ENCODE measurements at regions not wholly inside any gene's neighbourhood (a gene's known extent, or its start where the extent isn't known, plus 50 kb on each side); places are given as distances from the start of the nearest gene placed in this dataset.

- no peak overlapping the region for H3K4me3 ChIP-seq (ENCODE audit: low read depth, low read length)
- TF ChIP-seq, protein P1, sequence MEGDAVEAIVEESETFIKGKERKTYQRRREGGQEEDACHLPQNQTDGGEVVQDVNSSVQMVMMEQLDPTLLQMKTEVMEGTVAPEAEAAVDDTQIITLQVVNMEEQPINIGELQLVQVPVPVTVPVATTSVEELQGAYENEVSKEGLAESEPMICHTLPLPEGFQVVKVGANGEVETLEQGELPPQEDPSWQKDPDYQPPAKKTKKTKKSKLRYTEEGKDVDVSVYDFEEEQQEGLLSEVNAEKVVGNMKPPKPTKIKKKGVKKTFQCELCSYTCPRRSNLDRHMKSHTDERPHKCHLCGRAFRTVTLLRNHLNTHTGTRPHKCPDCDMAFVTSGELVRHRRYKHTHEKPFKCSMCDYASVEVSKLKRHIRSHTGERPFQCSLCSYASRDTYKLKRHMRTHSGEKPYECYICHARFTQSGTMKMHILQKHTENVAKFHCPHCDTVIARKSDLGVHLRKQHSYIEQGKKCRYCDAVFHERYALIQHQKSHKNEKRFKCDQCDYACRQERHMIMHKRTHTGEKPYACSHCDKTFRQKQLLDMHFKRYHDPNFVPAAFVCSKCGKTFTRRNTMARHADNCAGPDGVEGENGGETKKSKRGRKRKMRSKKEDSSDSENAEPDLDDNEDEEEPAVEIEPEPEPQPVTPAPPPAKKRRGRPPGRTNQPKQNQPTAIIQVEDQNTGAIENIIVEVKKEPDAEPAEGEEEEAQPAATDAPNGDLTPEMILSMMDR (IDR thresholded peaks at IDR 0.05; ENCODE audit: insufficient read depth, low read length, poor library complexity, severe bottlenecking): no peak
- no peaks in the 10 kb centered on the region for H3K36me3 ChIP-seq (ENCODE audit: control insufficient read depth, insufficient read depth, low read length)
- DNase-seq (ENCODE audit: low read depth): no peak
- H3K27me3 ChIP-seq (ENCODE audit: control insufficient read depth, insufficient read depth, low read length): no peaks in the 10 kb centered on the region
Measured at GRCh38 chr11:114925591-114925990, 247.3 kb downstream of the NXPE2 start.

DNA sequence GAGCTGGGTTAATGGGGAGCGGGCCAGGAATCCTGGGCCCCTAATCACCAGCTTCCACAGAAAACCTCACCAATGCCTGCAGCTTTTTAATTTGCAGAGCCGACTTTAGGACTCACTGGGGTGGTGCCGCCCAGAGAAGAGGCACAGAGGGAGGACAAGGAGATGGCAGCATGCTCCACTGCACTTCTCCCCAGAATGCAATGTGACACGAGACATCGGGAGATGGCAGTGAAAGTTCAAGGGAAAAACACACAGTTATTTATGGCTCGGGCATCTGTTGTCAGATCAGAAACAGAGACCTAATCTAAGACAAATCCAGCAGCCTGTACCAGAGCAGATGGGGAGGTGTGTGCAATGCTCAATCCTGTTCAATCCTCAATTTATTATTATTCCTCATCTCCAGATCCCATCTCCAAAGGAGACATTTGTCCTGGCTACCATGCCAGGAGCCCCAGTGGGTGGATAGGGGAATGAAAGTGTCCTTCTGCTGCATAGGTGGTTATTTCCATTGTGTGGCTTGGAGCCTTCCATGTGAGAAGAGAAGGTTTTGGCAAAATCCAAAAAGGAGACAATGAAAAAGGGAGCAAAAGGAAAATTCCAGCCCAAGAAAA lies 250.0 kb downstream of the NXPE2 start:
- H3K27me3 ChIP-seq (ENCODE audit: control insufficient read depth, insufficient read depth, low read length): no peaks in the 10 kb centered on the region
- no peaks in the 10 kb centered on the region for H3K36me3 ChIP-seq (ENCODE audit: control insufficient read depth, insufficient read depth, low read length)
- H3K4me3 ChIP-seq (ENCODE audit: low read depth, low read length): no peak overlapping the region
- no peak for DNase-seq (ENCODE audit: low read depth)
- TF ChIP-seq, protein P1 (IDR thresholded peaks at IDR 0.05; ENCODE audit: insufficient read depth, low read length, poor library complexity, severe bottlenecking): no peak

GRCh38 chr11:114929351-114930000 lies 251.1 kb downstream of the NXPE2 start:
- no peak for DNase-seq (ENCODE audit: low read depth)
- TF ChIP-seq, protein P1 (IDR thresholded peaks at IDR 0.05; ENCODE audit: insufficient read depth, low read length, poor library complexity, severe bottlenecking): no peak
- Histone ChIP-seq H3K4me3 (ENCODE audit: low read depth, low read length) (no peak overlapping the region), H3K36me3 (ENCODE audit: control insufficient read depth, insufficient read depth, low read length) (no peaks in the 10 kb centered on the region), H3K27me3 (ENCODE audit: control insufficient read depth, insufficient read depth, low read length) (no peaks in the 10 kb centered on the region)

DNA sequence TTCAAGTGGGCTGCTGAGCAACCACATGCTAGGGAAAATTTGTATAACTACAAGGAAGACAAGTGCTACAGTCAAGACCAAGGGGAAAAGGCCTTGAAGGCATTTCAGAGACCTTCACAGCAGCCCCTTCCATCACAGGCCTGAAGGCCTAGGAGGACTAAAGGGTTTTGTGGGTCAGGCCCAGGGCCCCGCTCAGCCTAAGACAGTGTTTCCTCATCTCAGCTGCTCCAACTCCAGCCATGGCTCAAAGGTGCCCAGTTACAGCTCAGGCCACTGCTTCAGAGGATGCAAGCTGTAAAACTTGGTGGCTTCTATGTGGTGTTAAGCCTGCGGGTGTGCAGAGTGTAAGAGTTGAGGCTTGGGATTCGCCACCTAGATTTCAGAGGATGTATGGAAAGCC lies 260.5 kb downstream of the NXPE2 start:
- no peak for DNase-seq (ENCODE audit: low read depth)

GRCh38 chr11:114942207-114942606 lies 263.9 kb downstream of the NXPE2 start:
- DNase-seq (ENCODE audit: low read depth): no peak
- no peaks in the 10 kb centered on the region for H3K27me3 ChIP-seq (ENCODE audit: control insufficient read depth, insufficient read depth, low read length)
- H3K36me3 ChIP-seq (ENCODE audit: control insufficient read depth, insufficient read depth, low read length): no peaks in the 10 kb centered on the region
- no peak overlapping the region for H3K4me3 ChIP-seq (ENCODE audit: low read depth, low read length)
- TF ChIP-seq, protein P1 (IDR thresholded peaks at IDR 0.05; ENCODE audit: insufficient read depth, low read length, poor library complexity, severe bottlenecking): no peak

More for the DNA sequence above, 260.5 kb downstream of the NXPE2 start:
- no peak overlapping the region for H3K4me3 ChIP-seq (ENCODE audit: low read depth, low read length)
- H3K36me3 ChIP-seq (ENCODE audit: control insufficient read depth, insufficient read depth, low read length): no peaks in the 10 kb centered on the region
- H3K27me3 ChIP-seq (ENCODE audit: control insufficient read depth, insufficient read depth, low read length): no peaks in the 10 kb centered on the region
- TF ChIP-seq, protein P1 (IDR thresholded peaks at IDR 0.05; ENCODE audit: insufficient read depth, low read length, poor library complexity, severe bottlenecking): no peak

Measured in kidney epithelial cell (primary cell).